OCI-LY7 (cell line): ENCODE measurements at regions not wholly inside any gene's neighbourhood (a gene's known extent, or its start where the extent isn't known, plus 50 kb on each side); places are given as distances from the start of the nearest gene placed in this dataset.

Experiments used
- CTCF ChIP-seq: fragments of 200-600 bp; sonication (generic); conservative IDR thresholded peaks from 2 replicates; pipeline ENCODE4 v1.5.1; 2014; ENCODE audit warnings: mild to moderate bottlenecking, antibody characterized with exemption, low read length, moderate library complexity, mixed read lengths
- EZH2phosphoT487 ChIP-seq: fragments of 200-600 bp; sonication (generic); IDR thresholded peaks from 2 replicates; pipeline ENCODE4 v1.6.1; 2018; ENCODE audit warnings: low read depth, borderline replicate concordance, mild to moderate bottlenecking, mixed run types, antibody characterized with exemption, low read length, moderate library complexity, mixed read lengths

GRCh38 chr3:21109056-21109455 is 642.0 kb downstream of the ZNF385D start:
- no peak for TF ChIP-seq CTCF
- no peak for TF ChIP-seq EZH2phosphoT487
